Cardiac septum (tissue), 1 donor: ENCODE measurements at regions not wholly inside any gene's neighbourhood (a gene's known extent, or its start where the extent isn't known, plus 50 kb on each side); places are given as distances from the start of the nearest gene placed in this dataset.
"Not testable (repeated sequence)": the region's sequence is repeated elsewhere in the genome, so short reads cannot be mapped to it uniquely, and the experiment has no call there.

Experiments used
- DNase-seq: peaks from one replicate; pipeline ENCODE4 v3.0.0-alpha.2; 2020; ENCODE audit warnings: low spot score
- intact Hi-C: fragments of 100-400 bp; cut with DNase I; formaldehyde crosslinking; loops from one replicate; pipeline ENCODE4 v1.14.0; 2022
- donor health status: DM: no; HTN: no; CAD: no.

DNA sequence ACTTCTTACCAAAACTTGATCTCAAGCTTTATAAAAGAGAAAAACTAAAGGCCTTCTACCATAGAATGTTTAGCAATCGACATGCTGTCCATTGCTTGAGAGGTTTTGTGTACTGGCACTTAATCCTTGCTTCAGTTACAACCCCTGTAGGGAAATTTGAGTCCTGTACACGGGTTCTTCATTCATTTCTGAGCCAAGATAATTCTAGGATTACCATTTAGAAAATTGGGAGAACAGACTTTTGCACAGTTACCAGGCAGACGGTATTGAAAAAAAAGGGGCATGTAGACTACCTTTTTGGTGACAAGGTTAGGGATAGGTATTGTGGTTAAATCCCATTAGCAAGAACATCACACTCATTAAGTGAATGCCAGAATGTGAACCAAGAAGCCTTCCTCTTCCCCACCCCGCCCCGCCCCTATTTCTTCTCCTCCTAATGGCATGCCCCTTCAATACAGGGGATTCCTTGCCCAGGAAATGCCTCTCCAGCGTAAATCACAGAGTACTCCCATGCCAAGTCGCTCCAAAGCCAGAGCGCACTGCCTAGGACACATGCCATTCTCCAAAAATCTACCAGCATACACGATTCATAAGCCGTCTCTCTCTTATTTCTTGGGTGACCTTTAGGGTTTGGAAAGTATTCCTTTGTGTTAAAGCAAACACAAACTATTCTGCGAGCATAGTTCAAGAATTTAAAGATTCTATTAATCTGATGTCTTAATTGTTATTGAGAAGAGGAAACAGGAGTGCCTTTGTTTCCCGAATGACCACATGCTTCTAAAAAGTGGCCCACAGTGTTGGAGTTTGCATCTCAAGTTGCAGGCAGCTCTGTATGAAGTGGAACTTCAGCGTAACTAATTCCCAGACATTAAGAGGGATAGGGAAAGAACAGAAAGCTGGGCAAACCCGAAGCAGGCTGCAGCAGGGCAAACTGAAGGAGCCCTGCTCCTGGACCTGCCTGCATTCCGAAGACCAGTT, 164.0 kb upstream of the NR2F2 start:
- no peak for DNase-seq
- intact Hi-C loops: loop anchor here (10.0 kb wide), 1 partner anchor 138 kb away; no protein-coding TSS in a partner anchor

GRCh38 chr15:96170616-96170978, 159.9 kb upstream of the NR2F2 start:
- intact Hi-C loops, DNase-seq: not testable (repeated sequence)

DNA sequence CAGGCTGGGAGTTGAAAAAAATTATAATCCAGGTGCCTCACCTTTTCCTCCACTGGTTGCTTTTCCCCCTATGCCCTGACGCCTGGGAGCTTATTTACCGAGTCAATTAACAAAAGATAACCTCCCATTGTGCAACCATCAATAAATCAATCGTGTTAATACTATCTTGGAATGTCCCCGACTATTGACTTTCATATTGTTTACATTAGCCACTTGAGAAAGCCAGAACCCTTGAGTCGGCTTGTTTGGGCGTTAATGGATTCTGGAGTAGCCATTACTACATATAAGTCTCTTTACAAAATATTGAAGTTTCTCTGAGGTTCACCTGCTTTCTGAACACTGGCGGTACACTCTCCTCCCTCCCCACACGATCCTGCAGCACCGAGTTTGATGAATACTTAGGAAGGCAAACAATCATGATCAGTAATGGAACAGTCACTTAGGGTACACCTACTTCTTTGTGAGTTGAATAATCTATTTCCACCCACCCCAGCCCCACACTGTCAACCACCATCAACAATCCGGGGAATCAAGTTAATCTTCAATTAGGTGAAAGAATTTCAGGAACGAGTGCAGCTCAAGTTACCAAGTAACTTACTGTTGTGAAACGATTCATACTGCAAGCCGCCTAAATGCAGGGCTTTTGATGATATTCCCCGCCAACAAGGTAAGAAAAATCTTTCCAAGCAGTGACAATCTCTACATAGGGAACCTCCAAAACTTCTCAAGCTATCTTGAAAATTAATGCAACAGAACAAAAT, 159.3 kb upstream of the NR2F2 start:
- intact Hi-C loops: no loop called here
- DNase-seq: no peak

- intact Hi-C loops: no loop called here
- no peak for DNase-seq
Observed at GRCh38 chr15:96171853-96172296, 158.6 kb upstream of the NR2F2 start.

DNA sequence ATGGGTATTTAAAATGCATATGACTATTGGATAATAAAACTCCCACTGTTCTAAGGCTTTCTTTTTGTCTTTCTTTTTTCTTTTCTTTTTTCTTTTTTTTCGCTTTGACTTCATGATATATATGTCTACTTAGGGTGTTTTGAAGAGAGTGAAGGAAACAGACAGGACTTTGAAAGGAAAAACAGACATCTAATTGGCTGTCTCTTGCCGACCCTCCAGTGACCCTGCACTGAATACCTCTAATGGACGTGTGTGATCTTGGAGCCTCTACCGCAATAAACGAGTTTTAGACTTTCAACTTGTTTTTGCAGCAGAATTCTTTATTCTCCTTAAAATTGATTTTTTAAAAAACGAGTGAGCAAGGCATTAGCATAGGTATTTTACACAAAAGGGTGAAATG, 158.1 kb upstream of the NR2F2 start:
- intact Hi-C loops: no loop called here
- no peak for DNase-seq

DNA sequence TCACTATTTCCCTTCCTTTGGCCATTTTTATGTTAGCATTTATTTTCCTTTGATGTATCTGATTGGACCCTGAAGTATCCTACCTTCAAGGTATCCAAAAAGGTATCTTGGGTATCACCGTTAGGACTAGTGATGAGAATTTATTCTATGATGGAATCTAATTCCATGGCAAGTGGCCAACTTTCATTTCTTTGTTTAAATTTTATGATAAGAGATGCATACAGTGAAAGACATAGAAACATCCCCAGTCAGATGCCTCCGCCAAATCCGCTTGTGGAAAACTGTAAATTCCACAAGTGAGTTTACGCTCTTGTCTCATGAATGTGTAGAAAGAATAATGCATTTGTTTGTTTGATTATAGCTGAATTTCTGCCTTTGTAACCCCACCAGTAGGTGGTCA, 153.7 kb upstream of the NR2F2 start:
- DNase-seq: no peak

DNA sequence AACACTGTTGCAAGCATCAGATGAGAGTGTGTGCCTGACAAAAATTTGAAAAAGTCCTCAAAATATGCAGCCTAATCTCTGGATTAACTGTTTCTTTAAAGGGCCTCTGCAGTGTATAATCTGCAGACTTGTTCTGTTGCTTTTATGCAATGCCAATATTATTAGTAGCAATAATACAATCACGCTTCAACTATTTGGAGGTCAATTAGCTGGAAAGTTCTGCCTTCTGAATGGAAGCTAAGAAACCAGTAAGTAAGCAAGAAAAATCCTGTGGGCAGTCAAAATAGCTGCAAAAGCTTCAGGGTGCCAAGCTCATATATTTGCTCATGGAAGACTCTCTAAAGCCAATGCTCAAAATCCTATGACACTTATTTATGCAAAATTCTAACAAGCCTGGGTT, 153.2 kb upstream of the NR2F2 start:
- no peak for DNase-seq
- intact Hi-C loops: no loop called here

More for the DNA sequence above, 153.7 kb upstream of the NR2F2 start:
- intact Hi-C loops: no loop called here

DNA sequence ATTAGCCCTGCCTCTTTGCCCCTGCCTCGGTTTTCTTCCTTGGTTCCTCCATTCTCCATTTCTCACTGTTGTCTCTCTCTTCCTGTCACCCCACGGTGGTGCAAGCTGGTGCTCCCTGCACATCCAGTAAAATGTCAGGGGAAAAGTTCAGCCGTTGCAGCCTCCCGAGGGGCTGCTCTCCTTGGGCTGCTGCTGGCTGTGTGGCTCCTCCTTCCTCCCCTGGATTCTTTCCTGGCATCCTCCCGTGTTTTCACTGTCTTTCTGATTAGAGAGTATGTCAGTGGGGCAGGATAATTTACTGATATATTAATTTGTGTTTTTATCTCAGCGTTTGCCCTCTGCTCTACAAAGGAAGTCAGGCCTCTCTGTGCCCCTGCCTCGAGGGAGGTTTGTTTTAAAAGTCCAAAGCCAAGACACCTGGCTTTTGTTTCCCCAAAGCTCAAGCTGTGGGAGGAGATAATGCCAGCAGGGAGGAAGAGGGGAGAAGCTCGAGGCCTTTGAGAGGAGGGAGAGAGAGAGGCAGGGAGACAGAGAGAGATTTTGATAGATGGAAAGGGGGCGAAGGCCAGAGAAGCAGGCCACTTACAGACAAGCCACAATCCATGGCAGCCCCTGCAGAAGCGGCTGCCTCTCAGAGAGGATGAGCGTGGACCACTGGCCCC, 150.3 kb upstream of the NR2F2 start:
- DNase-seq: no peak
- intact Hi-C loops: no loop called here

GRCh38 chr15:96181217-96181616, 149.3 kb upstream of the NR2F2 start:
- intact Hi-C loops: no loop called here
- no peak for DNase-seq

DNA sequence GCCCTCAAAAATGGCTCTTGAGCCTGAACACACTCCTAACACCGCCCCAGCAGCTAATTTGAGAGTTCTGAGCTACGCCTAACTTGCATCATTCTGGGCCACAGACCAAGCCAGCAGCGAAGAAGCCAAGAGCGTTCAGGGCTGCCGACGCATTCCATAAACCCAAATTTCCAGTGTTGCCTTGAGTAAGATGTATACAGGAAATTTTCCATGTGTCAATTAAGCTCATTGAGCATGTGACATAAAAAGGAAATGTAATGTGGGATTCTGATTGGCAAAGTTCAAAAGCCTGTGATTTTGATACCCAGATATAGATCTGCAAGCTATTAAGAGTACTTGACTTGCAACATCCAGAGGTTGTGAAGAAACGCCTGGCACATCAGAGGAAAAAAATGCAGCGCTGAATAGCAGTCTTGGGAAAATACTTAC, 148.6 kb upstream of the NR2F2 start:
- intact Hi-C loops: no loop called here
- no peak for DNase-seq

- DNase-seq: no peak
- intact Hi-C loops: no loop called here
Observed at GRCh38 chr15:96182736-96183513, 147.6 kb upstream of the NR2F2 start.

DNA sequence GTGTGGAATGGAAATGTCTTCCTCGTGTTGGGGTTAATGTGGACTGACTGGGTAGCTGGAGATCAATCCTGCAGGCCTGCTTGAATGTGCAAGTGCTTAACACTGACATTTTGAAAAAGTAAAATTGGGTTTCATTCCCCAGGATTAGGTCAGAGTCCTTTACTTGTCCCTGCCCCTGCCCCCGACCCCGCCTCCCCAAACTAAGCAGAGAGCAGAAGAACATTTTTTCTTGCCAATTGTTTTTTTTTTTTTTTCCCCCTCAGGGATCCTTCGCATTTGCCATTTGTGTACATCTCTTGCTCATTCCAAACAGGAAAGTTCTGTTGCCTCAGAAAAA, 147.0 kb upstream of the NR2F2 start:
- DNase-seq: no peak
- intact Hi-C loops: no loop called here

- DNase-seq: no peak
- intact Hi-C loops: no loop called here
Observed at GRCh38 chr15:96183867-96184266, 146.6 kb upstream of the NR2F2 start.

DNA sequence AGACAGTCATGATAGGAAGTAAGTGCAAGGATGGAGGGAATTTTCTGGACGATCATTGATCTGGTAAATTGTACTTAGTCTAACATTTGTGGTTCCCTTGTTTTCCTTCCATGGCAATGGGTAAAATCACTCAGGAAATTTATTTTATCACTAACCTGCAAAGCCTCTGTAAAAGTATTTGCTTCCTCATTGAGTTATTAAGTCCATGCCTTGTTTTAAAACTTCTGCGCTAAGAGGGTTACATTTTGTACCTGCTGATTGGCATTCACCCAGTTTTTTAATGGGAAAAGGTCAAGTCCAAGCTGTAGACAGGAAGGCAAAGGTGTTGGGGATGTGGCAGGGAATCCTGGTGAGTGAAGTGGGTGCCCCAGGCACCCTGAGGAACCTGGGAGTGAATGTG, 146.2 kb upstream of the NR2F2 start:
- intact Hi-C loops: no loop called here
- no peak for DNase-seq

GRCh38 chr15:96186105-96186504, 144.4 kb upstream of the NR2F2 start:
- intact Hi-C loops: no loop called here
- DNase-seq: no peak

DNA sequence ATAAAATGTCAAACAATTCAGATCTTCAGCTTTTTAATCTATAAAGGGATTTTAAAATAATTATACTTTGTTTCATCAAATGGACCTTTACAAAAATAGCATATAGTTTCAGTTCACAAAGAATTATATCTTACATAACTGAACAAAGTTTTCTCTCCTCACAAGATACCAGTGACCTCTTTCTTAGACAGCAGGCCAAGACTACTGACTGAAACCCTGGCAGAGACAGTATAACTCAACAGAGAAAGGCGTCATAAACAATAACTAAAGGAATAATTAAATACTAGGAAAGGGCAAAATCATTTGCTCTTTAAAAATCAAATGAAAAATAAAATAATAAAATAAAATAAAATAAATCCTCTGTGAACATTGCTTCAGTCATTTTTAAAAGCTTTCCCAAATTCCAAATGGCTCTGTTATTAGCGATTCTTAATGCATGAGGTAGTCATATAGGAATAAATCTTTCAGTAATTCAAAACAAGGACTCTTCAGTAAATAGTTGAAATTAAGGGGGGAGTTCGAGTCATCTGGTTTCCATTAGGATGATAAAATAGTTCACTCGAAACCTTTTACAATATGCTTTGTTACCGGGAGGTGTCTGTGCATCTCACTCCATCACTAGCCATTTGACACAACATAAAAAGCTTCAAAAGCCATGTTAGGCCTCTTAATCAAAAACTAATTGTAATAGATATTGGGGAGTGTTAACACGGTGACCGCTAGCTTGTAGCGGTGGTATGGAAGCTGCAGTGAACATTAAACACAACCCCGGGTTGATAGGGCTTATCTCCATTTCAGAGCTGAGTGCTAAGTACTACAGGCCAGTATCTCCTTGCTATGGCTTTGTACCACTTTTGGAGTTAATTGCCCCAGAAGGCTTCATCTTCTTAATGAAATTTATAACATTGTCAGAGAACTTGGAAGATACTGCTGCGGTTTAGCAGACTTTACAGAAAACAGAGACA, 142.9 kb upstream of the NR2F2 start:
- intact Hi-C loops: no loop called here
- DNase-seq: no peak

DNA sequence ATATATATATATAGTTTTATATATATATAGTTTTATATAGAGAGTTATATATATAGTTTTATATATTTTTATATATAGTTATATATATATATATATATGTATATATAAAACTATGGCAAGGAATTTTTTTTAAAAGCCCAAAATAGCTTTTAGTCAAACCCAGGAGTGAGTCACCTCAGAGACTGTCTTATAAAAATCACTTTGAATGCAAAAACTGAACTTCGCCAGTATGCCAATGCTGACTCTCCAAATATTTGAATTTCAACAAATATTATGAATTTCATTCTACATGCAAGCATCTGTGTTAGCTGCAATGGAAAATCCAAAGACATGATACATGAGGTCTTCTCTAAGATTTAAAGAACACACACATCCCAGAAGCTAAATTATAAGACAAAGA, 132.8 kb upstream of the NR2F2 start:
- intact Hi-C loops: no loop called here
- no peak for DNase-seq

DNA sequence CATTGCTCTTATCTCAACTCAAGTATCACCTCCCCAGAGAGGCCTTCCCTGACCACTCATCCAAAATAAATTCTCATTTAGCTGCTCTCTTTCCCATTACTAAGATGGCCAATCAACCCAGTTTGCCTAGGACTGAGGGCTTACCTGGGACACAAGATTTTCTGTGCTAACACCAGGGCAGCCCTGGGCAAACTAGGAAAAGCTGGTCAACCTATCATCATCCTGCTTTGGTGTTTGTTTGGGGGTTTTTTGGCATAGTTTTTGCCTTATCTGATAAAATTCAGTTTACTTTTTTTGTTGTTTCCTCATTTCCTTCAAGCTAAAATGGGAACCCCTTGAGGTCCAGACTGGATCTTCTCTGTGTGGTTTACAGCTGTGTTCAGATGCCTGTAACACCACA, 131.4 kb upstream of the NR2F2 start:
- intact Hi-C loops: no loop called here
- DNase-seq: no peak
